GM18868 (cell line): ENCODE measurements at regions not wholly inside any gene's neighbourhood (a gene's known extent, or its start where the extent isn't known, plus 50 kb on each side); places are given as distances from the start of the nearest gene placed in this dataset.
"Not testable (repeated sequence)": the region's sequence is repeated elsewhere in the genome, so short reads cannot be mapped to it uniquely, and the experiment has no call there.

Source experiments
- ATAC-seq: cut with Tn5 transposase; IDR thresholded peaks from one replicate; pipeline ENCODE4 v1.9.1; 2021; ENCODE audit warnings: mild to moderate bottlenecking, moderate library complexity; ENCODE audit not compliant: unreplicated experiment

- ATAC-seq, result peak; percentile 87
Measured at GRCh38 chr7:124257638-124258308, 224.9 kb upstream of the TMEM229A start.

GRCh38 chr7:124255041-124255655 is 222.3 kb upstream of the TMEM229A start:
- no peak for ATAC-seq

- no peak for ATAC-seq
Measured at GRCh38 chr7:124254396-124254795, 221.5 kb upstream of the TMEM229A start.

GRCh38 chr7:124251636-124252035 is 218.8 kb upstream of the TMEM229A start:
- no peak for ATAC-seq

- ATAC-seq, result peak; percentile 52
Measured at GRCh38 chr7:124250297-124251034, 217.6 kb upstream of the TMEM229A start.

- ATAC-seq, result no peak
Measured at GRCh38 chr7:124247691-124248090, 214.8 kb upstream of the TMEM229A start.

- no peak for ATAC-seq
Measured at GRCh38 chr7:124246262-124246863, 213.5 kb upstream of the TMEM229A start.

- not testable (repeated sequence) for ATAC-seq
Measured at GRCh38 chr7:124244469-124244868, 211.6 kb upstream of the TMEM229A start.

- no peak for ATAC-seq
Measured at GRCh38 chr7:124219681-124220080, 186.8 kb upstream of the TMEM229A start.

- no peak for ATAC-seq
Measured at GRCh38 chr7:124208642-124209041, 175.8 kb upstream of the TMEM229A start.

- peak; percentile 69 for ATAC-seq
Measured at GRCh38 chr7:124208173-124208572, 175.3 kb upstream of the TMEM229A start.

GRCh38 chr7:124205526-124205925 is 172.7 kb upstream of the TMEM229A start:
- no peak for ATAC-seq

- ATAC-seq, result no peak
Measured at GRCh38 chr7:124202546-124202945, 169.7 kb upstream of the TMEM229A start.

GRCh38 chr7:124201768-124202349 is 169.0 kb upstream of the TMEM229A start:
- ATAC-seq, result no peak

GRCh38 chr7:124196519-124196918 is 163.7 kb upstream of the TMEM229A start:
- ATAC-seq, result no peak

- no peak for ATAC-seq
Measured at GRCh38 chr7:124192885-124193284, 160.0 kb upstream of the TMEM229A start.

- no peak for ATAC-seq
Measured at GRCh38 chr7:124191713-124192112, 158.8 kb upstream of the TMEM229A start.

GRCh38 chr7:124191030-124191429 is 158.2 kb upstream of the TMEM229A start:
- ATAC-seq, result no peak

GRCh38 chr7:124188576-124188975 is 155.7 kb upstream of the TMEM229A start:
- no peak for ATAC-seq

GRCh38 chr7:124187962-124188361 is 155.1 kb upstream of the TMEM229A start:
- no peak for ATAC-seq

GRCh38 chr7:124183649-124184048 is 150.8 kb upstream of the TMEM229A start:
- ATAC-seq, result no peak
